ENCODE measurements at regions not wholly inside any gene's neighbourhood (a gene's known extent, or its start where the extent isn't known, plus 50 kb on each side); places are given as distances from the start of the nearest gene placed in this dataset.

DNA sequence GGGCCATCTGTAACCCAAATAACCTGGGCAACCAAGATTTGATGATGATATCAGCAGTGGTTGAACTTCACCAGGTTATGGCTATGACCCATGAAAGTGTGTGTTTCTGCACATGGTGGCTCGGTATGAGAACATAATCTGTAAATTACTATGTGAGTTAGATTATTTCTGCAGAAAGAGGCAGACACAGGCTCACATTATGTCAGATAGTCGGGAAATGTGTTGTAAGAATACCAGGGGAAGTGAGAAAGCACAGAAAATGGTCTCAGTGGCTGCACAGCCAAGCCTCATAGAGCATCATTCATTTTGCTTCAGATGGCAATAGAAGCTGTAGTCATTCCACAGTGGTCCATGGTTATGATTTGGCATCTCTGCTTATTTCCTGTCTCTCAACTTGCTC, 63.0 kb upstream of the RBPJ start:
- no peak for DNase-seq

DNA sequence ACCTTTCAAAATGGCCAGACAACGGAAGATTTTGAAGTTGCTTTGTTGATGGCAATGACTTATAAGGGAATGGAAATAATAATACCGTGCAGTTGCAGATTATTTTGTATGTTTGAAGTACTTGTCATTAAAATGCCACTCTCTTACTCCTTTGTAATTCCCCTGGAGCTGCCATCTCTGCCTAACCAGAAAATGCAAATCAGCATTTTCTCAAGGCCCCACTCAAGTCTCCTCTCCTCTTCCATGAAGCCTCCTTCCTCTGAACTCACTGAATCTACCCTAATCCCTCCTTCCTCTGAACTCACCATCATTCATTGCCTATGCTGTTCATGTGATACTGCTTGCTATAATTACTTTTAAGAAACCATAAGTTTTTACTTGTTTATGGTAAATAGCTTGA, 60.2 kb upstream of the RBPJ start:
- DNase-seq, result no peak

DNA sequence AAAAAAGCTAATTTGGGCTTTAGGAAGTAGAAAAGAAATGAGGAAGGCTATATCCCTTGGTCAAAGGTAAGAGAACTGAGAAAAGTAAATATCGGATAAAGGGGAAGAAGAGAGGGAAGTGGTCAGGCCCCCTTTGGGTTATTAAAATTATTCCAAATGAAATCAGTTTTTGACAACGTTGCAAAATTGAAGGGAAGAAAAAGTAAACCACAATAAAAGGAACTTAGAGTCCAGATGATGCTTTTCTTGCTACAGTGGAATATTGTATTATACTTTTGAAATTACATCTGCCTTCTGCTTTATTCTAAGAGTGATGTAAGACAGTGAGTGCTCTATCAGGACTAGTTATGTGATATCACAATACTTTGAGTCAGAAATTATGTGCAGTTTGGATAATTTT, 59.4 kb upstream of the RBPJ start:
- no peak for DNase-seq

DNA sequence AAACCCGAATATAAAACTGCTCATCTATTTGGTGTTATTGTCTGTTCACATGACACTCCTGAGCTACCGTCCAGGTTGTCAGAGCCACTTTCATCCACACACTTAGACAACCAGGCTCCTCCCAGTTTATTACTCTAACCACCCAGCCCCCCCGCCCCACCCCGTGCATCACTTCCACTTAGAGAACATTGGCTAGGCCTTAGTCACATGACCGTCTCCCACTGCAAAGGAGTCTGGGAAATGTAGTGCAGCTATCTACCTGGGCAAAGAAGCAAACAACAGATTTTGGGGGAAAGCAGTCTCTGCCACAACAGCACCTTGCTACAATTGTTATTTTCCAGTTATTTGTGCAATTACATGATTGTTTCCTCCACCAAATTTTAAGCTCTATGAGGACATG, 57.6 kb upstream of the RBPJ start:
- no peak for DNase-seq

DNA sequence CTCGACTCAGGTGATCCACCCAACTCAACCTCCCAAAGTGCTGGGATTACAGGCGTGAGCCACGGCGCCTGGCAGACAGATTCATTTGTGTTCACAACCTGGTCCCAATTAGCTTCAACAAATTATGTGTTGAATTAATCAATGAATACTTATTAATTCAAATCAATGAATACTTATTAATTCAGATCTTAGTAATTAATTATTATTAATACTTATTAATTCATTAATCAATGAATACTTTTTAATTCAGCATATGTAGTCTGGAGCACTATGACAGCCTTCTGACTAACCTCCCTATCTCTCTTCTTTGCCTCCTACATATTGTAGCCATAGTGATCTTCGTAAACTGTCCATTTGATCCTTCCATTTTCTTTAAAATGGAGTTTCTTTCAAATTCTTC, 56.7 kb upstream of the RBPJ start:
- no peak for DNase-seq

DNA sequence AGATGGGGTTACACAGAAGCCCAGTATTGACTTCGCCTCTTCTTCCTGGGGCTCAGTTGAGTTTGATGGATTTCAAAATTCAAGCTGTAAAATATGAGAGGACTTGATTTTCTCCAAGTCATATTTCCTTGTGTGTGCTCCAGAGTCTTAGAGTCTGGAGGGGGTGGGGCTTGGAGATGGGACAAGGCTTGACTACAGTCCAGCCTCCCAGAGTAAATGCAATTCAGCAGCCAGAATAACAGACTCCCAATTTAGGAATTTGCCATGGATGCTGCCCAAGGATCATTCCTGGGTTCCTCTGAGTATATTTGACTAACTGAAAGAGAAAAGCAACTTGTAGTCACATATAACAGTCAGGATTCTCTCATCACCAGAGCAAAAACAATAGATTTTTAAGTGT, 53.7 kb upstream of the RBPJ start:
- no peak for DNase-seq

DNA sequence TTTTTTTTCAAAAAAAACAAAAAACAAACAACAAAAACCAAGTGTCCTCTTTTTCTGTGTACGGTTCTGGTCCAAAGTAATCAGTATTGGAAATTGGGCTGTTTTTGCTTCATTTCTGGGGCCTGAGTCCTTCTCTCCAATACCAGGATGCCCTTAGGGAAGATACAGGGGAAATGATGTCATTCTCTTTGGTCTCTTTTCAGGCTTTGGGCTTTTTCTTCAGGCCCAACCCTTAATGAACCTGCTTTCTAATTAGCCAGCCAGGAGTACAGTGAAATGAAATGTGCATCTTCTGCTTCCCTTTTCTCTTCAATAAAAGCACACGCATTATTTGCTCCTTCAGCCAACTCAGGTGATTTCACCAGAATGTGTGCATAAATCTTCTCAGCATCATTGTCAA, 52.6 kb upstream of the RBPJ start:
- DNase-seq, result no peak

DNA sequence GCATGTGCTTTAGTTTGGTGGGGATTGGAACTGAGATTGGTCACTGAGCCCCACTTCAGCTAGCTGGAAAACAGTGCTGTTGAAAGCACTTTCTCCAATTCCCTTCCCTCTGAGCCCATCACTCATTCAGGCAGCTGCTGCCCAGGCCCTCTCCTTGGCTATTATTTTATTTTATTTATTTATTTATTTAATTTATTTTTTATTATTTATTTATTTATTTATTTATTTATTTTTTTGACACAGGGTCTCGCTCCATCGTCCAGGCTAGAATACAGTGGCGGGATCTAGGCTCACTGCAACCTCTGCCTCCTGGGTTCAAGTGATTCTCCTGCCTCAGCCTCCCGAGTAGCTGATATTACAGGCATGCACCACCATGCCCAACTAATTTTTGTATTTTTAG, 51.8 kb upstream of the RBPJ start:
- no peak for DNase-seq

Data from activated naive CD4-positive, alpha-beta T cell (primary cell).